ENCODE measurements at regions not wholly inside any gene's neighbourhood (a gene's known extent, or its start where the extent isn't known, plus 50 kb on each side); places are given as distances from the start of the nearest gene placed in this dataset.

DNA sequence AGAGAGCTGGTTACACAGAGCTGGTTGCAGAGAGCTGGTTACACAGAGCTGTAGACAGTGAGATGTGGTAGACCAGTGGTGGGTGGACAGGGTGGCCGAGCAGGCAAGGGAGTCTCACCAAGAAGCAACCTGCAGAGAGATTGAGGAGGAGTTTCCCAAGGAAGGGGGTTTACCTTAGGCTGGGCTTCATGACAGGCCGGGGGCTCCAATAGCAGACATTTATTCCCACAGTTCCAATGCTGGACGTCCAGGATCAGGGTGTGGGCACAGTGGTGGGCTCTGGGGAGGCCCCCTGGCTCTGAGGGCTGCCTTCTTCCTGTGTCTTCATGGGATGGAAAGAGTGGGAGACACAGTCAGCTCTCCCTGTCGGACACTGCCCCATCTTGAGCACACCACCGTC lies 386.9 kb upstream of the IRX4 start:
- Histone ChIP-seq H3K27ac (ENCODE audit: low read length) (no peak overlapping the region), H3K27me3 (ENCODE audit: insufficient read depth, low read length) (no peaks in the 10 kb centered on the region), H3K9ac (ENCODE audit: low read depth, low read length) (no peak overlapping the region), H3K9me3 (ENCODE audit: insufficient read depth, low read depth, low read length) (no peaks in the 10 kb centered on the region), H3K36me3 (ENCODE audit: insufficient read depth, low read depth, low read length) (no peaks in the 10 kb centered on the region), H3K4me1 (ENCODE audit: insufficient read depth, low read length) (no peaks in the 10 kb centered on the region), H3K4me3 (ENCODE audit: low read length) (no peak overlapping the region)

GRCh38 chr5:2267991-2268390 lies 385.3 kb upstream of the IRX4 start:
- no peak overlapping the region for H3K4me3 ChIP-seq (ENCODE audit: low read length)
- no peaks in the 10 kb centered on the region for H3K4me1 ChIP-seq (ENCODE audit: insufficient read depth, low read length)
- H3K27me3 ChIP-seq (ENCODE audit: insufficient read depth, low read length): no peaks in the 10 kb centered on the region
- no peak overlapping the region for H3K27ac ChIP-seq (ENCODE audit: low read length)
- H3K9ac ChIP-seq (ENCODE audit: low read depth, low read length): no peak overlapping the region
- no peaks in the 10 kb centered on the region for H3K9me3 ChIP-seq (ENCODE audit: insufficient read depth, low read depth, low read length)
- H3K36me3 ChIP-seq (ENCODE audit: insufficient read depth, low read depth, low read length): no peaks in the 10 kb centered on the region

GRCh38 chr5:2266641-2267240 lies 384.0 kb upstream of the IRX4 start:
- H3K27ac ChIP-seq (ENCODE audit: low read length): no peak overlapping the region
- H3K4me1 ChIP-seq (ENCODE audit: insufficient read depth, low read length): no peaks in the 10 kb centered on the region
- H3K27me3 ChIP-seq (ENCODE audit: insufficient read depth, low read length): no peaks in the 10 kb centered on the region
- H3K4me3 ChIP-seq (ENCODE audit: low read length): no peak overlapping the region
- no peak overlapping the region for H3K9ac ChIP-seq (ENCODE audit: low read depth, low read length)
- H3K36me3 ChIP-seq (ENCODE audit: insufficient read depth, low read depth, low read length): no peaks in the 10 kb centered on the region
- H3K9me3 ChIP-seq (ENCODE audit: insufficient read depth, low read depth, low read length): no peaks in the 10 kb centered on the region

DNA sequence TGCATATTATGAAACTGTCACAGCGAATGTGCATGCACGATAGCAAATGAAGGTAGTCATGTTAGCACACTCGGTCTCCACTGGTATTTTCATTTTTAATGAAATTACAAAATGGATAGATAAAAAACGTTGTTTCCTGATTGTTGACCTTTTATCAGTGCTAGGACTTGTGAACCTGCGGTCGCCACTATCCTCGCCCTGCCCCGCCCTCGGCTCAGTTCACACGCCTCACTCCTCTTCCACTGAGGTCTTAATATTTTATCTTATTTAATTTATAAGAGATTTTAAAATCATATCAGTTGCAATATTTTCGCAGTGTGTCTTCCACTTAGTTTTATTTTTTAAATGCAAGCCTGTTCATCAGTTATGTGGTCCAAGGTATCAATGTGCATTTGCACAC lies 382.6 kb upstream of the IRX4 start:
- Histone ChIP-seq H3K27me3 (ENCODE audit: insufficient read depth, low read length) (no peaks in the 10 kb centered on the region), H3K36me3 (ENCODE audit: insufficient read depth, low read depth, low read length) (no peaks in the 10 kb centered on the region), H3K27ac (ENCODE audit: low read length) (no peak overlapping the region), H3K9ac (ENCODE audit: low read depth, low read length) (no peak overlapping the region), H3K9me3 (ENCODE audit: insufficient read depth, low read depth, low read length) (no peaks in the 10 kb centered on the region), H3K4me1 (ENCODE audit: insufficient read depth, low read length) (no peaks in the 10 kb centered on the region), H3K4me3 (ENCODE audit: low read length) (no peak overlapping the region)

DNA sequence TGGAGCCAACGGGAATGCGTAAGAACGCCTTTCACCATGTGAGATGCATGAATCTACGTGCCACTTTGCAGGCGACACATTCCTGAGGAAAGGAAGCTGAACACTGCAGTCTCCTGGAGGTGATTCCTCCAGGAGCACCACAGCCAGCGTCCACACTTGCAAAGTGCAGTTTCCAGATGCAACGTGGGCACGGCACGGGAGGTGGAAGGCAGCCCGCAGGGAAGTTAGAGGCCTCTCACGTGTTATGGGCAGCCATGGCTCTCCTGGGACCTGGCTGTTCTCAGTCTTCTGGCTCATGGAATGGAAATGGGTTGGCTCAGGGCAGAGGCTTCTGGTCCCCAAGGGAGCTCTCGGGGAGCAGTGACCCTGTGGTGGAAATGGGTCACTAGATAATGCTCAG lies 381.0 kb upstream of the IRX4 start:
- no peak overlapping the region for H3K27ac ChIP-seq (ENCODE audit: low read length)
- H3K9me3 ChIP-seq (ENCODE audit: insufficient read depth, low read depth, low read length): no peaks in the 10 kb centered on the region
- no peaks in the 10 kb centered on the region for H3K27me3 ChIP-seq (ENCODE audit: insufficient read depth, low read length)
- no peak overlapping the region for H3K9ac ChIP-seq (ENCODE audit: low read depth, low read length)
- H3K4me1 ChIP-seq (ENCODE audit: insufficient read depth, low read length): no peaks in the 10 kb centered on the region
- H3K4me3 ChIP-seq (ENCODE audit: low read length): no peak overlapping the region
- H3K36me3 ChIP-seq (ENCODE audit: insufficient read depth, low read depth, low read length): no peaks in the 10 kb centered on the region

GRCh38 chr5:2262620-2263019 lies 379.9 kb upstream of the IRX4 start:
- H3K9me3 ChIP-seq (ENCODE audit: insufficient read depth, low read depth, low read length): no peaks in the 10 kb centered on the region
- no peak overlapping the region for H3K27ac ChIP-seq (ENCODE audit: low read length)
- H3K4me3 ChIP-seq (ENCODE audit: low read length): no peak overlapping the region
- no peaks in the 10 kb centered on the region for H3K36me3 ChIP-seq (ENCODE audit: insufficient read depth, low read depth, low read length)
- H3K4me1 ChIP-seq (ENCODE audit: insufficient read depth, low read length): no peaks in the 10 kb centered on the region
- no peaks in the 10 kb centered on the region for H3K27me3 ChIP-seq (ENCODE audit: insufficient read depth, low read length)
- no peak overlapping the region for H3K9ac ChIP-seq (ENCODE audit: low read depth, low read length)

- no peaks in the 10 kb centered on the region for H3K9me3 ChIP-seq (ENCODE audit: insufficient read depth, low read depth, low read length)
- H3K27me3 ChIP-seq (ENCODE audit: insufficient read depth, low read length): no peaks in the 10 kb centered on the region
- H3K36me3 ChIP-seq (ENCODE audit: insufficient read depth, low read depth, low read length): no peaks in the 10 kb centered on the region
- H3K4me3 ChIP-seq (ENCODE audit: low read length): no peak overlapping the region
- no peak overlapping the region for H3K9ac ChIP-seq (ENCODE audit: low read depth, low read length)
- no peak overlapping the region for H3K27ac ChIP-seq (ENCODE audit: low read length)
- no peaks in the 10 kb centered on the region for H3K4me1 ChIP-seq (ENCODE audit: insufficient read depth, low read length)
These were observed 378.4 kb upstream of the IRX4 start for GRCh38 chr5:2261004-2261703.

DNA sequence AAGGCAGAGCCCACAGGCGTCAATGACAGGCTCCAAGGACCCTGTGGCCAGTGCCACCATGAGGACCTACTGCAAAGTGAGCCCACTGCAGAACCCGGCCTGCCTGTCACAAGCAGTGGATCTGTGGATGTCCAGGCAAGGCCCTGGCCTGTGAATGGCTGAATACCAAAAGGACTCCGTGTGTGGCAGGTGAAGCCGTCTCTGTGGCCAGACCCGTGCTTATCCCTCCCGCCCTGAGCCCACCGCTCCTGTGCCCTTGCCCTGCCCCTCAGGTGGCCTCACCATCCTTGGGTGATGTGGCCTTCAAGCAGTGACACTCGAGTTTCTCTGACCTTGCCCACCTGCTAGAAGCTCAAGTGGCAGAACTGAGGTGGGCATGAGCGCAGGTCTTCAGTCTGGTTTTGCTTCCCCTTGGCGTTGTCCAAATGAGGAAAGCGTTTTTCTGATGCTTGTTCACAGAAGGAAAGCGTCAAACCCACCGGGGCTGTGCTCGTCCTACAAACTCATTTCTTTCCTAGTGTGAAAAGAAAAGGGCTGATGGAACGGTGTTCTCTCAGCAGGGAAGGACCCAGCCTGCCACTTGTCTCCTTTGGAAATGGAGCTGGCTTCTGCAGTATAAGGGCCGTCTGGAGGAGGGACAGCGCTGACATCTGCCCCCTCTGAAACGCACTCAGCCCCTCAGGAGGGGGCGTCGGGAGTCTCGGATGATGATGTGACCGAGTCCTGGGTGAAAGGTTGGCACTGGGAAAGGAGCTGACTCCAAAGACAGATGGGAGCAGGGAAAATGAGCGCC lies 377.7 kb upstream of the IRX4 start:
- no peaks in the 10 kb centered on the region for H3K9me3 ChIP-seq (ENCODE audit: insufficient read depth, low read depth, low read length)
- H3K9ac ChIP-seq (ENCODE audit: low read depth, low read length): no peak overlapping the region
- no peak overlapping the region for H3K4me3 ChIP-seq (ENCODE audit: low read length)
- no peaks in the 10 kb centered on the region for H3K36me3 ChIP-seq (ENCODE audit: insufficient read depth, low read depth, low read length)
- no peaks in the 10 kb centered on the region for H3K4me1 ChIP-seq (ENCODE audit: insufficient read depth, low read length)
- no peak overlapping the region for H3K27ac ChIP-seq (ENCODE audit: low read length)
- no peaks in the 10 kb centered on the region for H3K27me3 ChIP-seq (ENCODE audit: insufficient read depth, low read length)

DNA sequence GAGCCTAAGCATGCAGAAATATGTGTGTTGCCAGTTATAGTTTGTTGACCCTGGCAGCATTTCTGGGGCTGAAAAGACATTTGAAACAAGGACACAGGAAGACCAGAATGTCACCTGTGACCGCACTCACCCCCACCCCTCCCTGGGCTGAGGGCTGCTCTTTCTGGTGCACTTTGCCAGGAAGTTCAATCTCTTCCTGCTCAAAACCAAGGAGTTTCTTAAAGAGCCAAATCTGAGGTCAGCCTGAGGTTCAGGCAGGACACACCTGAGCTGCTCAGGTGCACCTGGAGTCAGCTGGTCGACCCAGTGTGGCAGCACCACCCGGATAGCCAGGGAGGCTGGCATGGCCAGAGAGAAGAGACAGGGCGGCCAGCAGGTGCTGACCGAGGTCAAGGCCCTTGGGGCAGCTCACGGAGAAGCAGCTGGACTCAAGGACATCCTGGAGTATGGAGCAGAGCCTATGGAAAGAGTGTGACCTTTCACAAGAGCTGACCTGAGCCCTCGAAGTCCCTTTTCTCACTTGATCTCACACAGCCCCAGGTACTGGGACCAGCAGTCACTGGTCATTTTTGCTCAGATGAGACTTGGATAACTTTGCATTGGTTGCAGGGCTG lies 376.9 kb upstream of the IRX4 start:
- Histone ChIP-seq H3K4me3 (ENCODE audit: low read length) (no peak overlapping the region), H3K27me3 (ENCODE audit: insufficient read depth, low read length) (no peaks in the 10 kb centered on the region), H3K27ac (ENCODE audit: low read length) (no peak overlapping the region), H3K9ac (ENCODE audit: low read depth, low read length) (no peak overlapping the region), H3K36me3 (ENCODE audit: insufficient read depth, low read depth, low read length) (no peaks in the 10 kb centered on the region), H3K9me3 (ENCODE audit: insufficient read depth, low read depth, low read length) (no peaks in the 10 kb centered on the region), H3K4me1 (ENCODE audit: insufficient read depth, low read length) (no peaks in the 10 kb centered on the region)

GRCh38 chr5:2258861-2259260 lies 376.1 kb upstream of the IRX4 start:
- Histone ChIP-seq H3K4me1 (ENCODE audit: insufficient read depth, low read length) (no peaks in the 10 kb centered on the region), H3K4me3 (ENCODE audit: low read length) (no peak overlapping the region), H3K27me3 (ENCODE audit: insufficient read depth, low read length) (no peaks in the 10 kb centered on the region), H3K36me3 (ENCODE audit: insufficient read depth, low read depth, low read length) (no peaks in the 10 kb centered on the region), H3K9me3 (ENCODE audit: insufficient read depth, low read depth, low read length) (no peaks in the 10 kb centered on the region), H3K27ac (ENCODE audit: low read length) (no peak overlapping the region), H3K9ac (ENCODE audit: low read depth, low read length) (no peak overlapping the region)

DNA sequence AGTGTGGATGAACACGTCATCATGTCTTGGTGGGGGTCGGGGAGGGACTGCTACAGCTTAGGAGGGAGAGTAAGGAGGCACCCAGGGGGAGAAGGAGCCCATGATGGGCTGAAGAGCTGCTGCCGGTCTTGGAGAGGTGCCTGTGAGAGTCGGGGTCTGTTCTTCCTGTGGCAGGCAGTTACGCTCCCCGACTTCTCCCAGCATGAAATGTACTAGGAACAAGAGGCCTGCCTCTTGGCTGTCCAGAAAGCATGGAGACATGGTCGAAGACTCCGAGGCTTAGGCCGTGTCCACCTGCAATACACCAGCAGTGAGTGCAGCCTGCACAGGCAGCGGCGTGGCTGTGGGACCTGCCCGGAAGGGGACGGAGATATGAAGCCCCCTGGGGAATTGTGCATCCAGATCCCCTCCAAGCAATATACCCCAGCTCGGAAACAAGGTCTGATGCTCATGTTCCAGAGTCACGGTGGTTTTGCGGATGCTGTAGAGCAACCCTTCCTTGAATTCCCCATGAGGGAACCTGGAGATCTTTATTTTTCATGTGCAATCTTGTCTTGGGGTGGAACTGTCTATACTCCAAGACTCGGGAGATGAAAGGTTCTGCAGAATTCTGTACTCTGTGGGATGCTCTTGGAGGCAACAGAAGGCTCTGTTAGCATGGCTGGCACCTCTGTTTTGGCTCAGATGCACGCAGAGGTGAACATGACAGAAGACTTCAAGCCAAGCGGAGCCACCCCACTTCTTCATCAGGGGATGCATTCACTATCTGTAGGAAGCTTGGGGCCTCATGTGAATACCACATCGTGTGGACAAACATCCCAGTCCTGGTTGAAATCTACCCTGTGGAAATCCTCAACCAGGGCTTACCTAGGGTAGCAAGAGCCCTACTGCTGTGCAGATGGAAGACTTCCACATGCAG lies 374.9 kb upstream of the IRX4 start:
- H3K36me3 ChIP-seq (ENCODE audit: insufficient read depth, low read depth, low read length): no peaks in the 10 kb centered on the region
- H3K4me1 ChIP-seq (ENCODE audit: insufficient read depth, low read length): no peaks in the 10 kb centered on the region
- no peaks in the 10 kb centered on the region for H3K9me3 ChIP-seq (ENCODE audit: insufficient read depth, low read depth, low read length)
- no peak overlapping the region for H3K4me3 ChIP-seq (ENCODE audit: low read length)
- no peak overlapping the region for H3K9ac ChIP-seq (ENCODE audit: low read depth, low read length)
- H3K27ac ChIP-seq (ENCODE audit: low read length): no peak overlapping the region
- H3K27me3 ChIP-seq (ENCODE audit: insufficient read depth, low read length): no peaks in the 10 kb centered on the region

Data from iPS-20b (cell line).